ENCODE measurements at regions not wholly inside any gene's neighbourhood (a gene's known extent, or its start where the extent isn't known, plus 50 kb on each side); places are given as distances from the start of the nearest gene placed in this dataset.

- TF ChIP-seq BHLHE40 (IDR thresholded peaks at IDR 0.05; ENCODE audit: low read depth, low read length) = no peak
- TF ChIP-seq CTCF (conservative IDR thresholded peaks at IDR 0.05; ENCODE audit: low read depth, low read length) = no peak
- TF ChIP-seq SMC3 (IDR thresholded peaks at IDR 0.05; ENCODE audit: low read depth, low read length) = no peak
- no peak for TF ChIP-seq FOS (IDR thresholded peaks at IDR 0.05; ENCODE audit: low read depth, low read length)
- no peak for TF ChIP-seq NFE2L2 (IDR thresholded peaks at IDR 0.05; ENCODE audit: low read depth, low read length)
- no peaks in the 10 kb centered on the region for H4K20me1 ChIP-seq (ENCODE audit: insufficient read depth, low read length)
- no peaks in the 10 kb centered on the region for H3K27me3 ChIP-seq (ENCODE audit: control insufficient read depth, insufficient read depth, low read length)
- H2BK20ac ChIP-seq (ENCODE audit: low read depth, low read length) = no peak overlapping the region
- H3K4ac ChIP-seq (ENCODE audit: low read depth, low read length) = no peak overlapping the region
- H4K5ac ChIP-seq (ENCODE audit: low read depth, low read length) = no peak overlapping the region
- no CpG with 5 or more reads among the region's 1 CpG for WGBS, 2 experiments (ENCODE audit: extremely low coverage in 2 of 2, insufficient read length in 1 of 2)
- H2BK120ac ChIP-seq (ENCODE audit: low read depth, low read length) = no peak overlapping the region
- no peak overlapping the region for H2BK5ac ChIP-seq (ENCODE audit: low read depth, low read length, poor library complexity, severe bottlenecking)
- no peak overlapping the region for H3K4me2 ChIP-seq (ENCODE audit: low read depth, low read length)
- no peak overlapping the region for H3K9ac ChIP-seq (ENCODE audit: low read depth, low read length)
- BruUV-seq (replicated peaks) = no TSS peak
- H2BK15ac ChIP-seq (ENCODE audit: low read depth, low read length) = no peak overlapping the region
- dilution Hi-C loops (cut with HindIII; ENCODE audit: low sequenced_read_pairs, unreplicated experiment) = no loop called here
- no peak overlapping the region for H3K56ac ChIP-seq (ENCODE audit: extremely low read depth, insufficient read depth, low read length)
- H2AK5ac ChIP-seq (ENCODE audit: low read depth, low read length) = no peak overlapping the region
- no peak overlapping the region for H3K27ac ChIP-seq (ENCODE audit: insufficient read depth, low read length)
- intact Hi-C loops (cut with micrococcal nuclease) = no loop called here
- no peak overlapping the region for H4K91ac ChIP-seq (ENCODE audit: insufficient read depth, low read depth, low read length)
- no peak for ATAC-seq (ENCODE audit: low read depth)
- H3K9me1 ChIP-seq (ENCODE audit: insufficient read depth, low read length) = no peaks in the 10 kb centered on the region
- no peak overlapping the region for H3K14ac ChIP-seq (replicated peaks; ENCODE audit: low read depth, low read length)
- no peaks in the 10 kb centered on the region for H3K36me3 ChIP-seq (ENCODE audit: control insufficient read depth, insufficient read depth, low read length)
- ChIA-PET POLR2A (ENCODE audit: unreplicated experiment) (no interaction called here), CTCF (no interaction called here)
- H2AFZ ChIP-seq (replicated peaks; ENCODE audit: low read length, poor library complexity) = no peak overlapping the region
- in situ Hi-C loops (cut with MboI; ENCODE audit: low sequenced_read_pairs) = no loop called here
- no peak for DNase-seq
- H4K8ac ChIP-seq (ENCODE audit: low read depth in 2 of 2, low read length in 2 of 2) = no peak overlapping the region
- no peak overlapping the region for H3K23ac ChIP-seq (ENCODE audit: low read depth, low read length)
- no peak overlapping the region for H3K4me3 ChIP-seq (ENCODE audit: insufficient read depth, low read depth, low read length)
- H3K79me1 ChIP-seq (ENCODE audit: low read depth in 1 of 2, low read length in 2 of 2) = no peaks in the 10 kb centered on the region
- H2AK9ac ChIP-seq (replicated peaks; ENCODE audit: low read depth, low read length, poor library complexity) = no peak overlapping the region
- no peak overlapping the region for H3K18ac ChIP-seq (ENCODE audit: low read depth, low read length)
- no peaks in the 10 kb centered on the region for H3K9me3 ChIP-seq (ENCODE audit: control insufficient read depth, insufficient read depth, low read length)
- H3K4me1 ChIP-seq (ENCODE audit: control insufficient read depth, insufficient read depth, low read length) = no peaks in the 10 kb centered on the region
These were observed 126.7 kb upstream of the SPATA12 start for GRCh38 chr3:56933803-56934202.
